Spleen (tissue), 7 donors: ENCODE measurements at regions not wholly inside any gene's neighbourhood (a gene's known extent, or its start where the extent isn't known, plus 50 kb on each side); places are given as distances from the start of the nearest gene placed in this dataset.

Source experiments
- CTCF ChIP-seq, 11 experiments: fragments of 200-600 bp in 7 of 11; fragments of 450-650 bp in 4 of 11; sonication (generic) in 4 of 11; IDR thresholded peaks in 8 of 11; conservative IDR thresholded peaks in 3 of 11; 1 replicate in 7 of 11; 2 replicates in 4 of 11; pipeline versions ENCODE4 v1.4.0 to v1.8.0; 2016 to 2021; ENCODE audit warnings: antibody characterized with exemption in 11 of 11, inconsistent platforms in 4 of 11, mild to moderate bottlenecking in 1 of 11
- POLR2AphosphoS5 ChIP-seq, 3 donors: sonication (generic); formaldehyde crosslinking; IDR thresholded peaks; one replicate each; pipeline ENCODE4 v1.5.1; 2017; ENCODE audit warnings: antibody characterized with exemption in 3 of 3
- donor health status: DM: no; HTN: no; CAD: no; lungs with moderate emphysema.
- donor health status: DM: no; HTN: no; CAD: no.
- donor health status: DM: no; HTN: no; CAD: no.

- TF ChIP-seq CTCF (IDR thresholded peaks at IDR 0.05 in 8 of 11, conservative IDR thresholded peaks at IDR 0.05 in 3 of 11): no peak
- TF ChIP-seq POLR2AphosphoS5 (IDR thresholded peaks at IDR 0.05): no peak
Observed at GRCh38 chr16:62955033-62955349, 918.8 kb upstream of the CDH8 start.
